CD4-positive, alpha-beta T cell treated with Interleukin-4 for 4 hours (primary cell): ENCODE measurements at regions not wholly inside any gene's neighbourhood (a gene's known extent, or its start where the extent isn't known, plus 50 kb on each side); places are given as distances from the start of the nearest gene placed in this dataset.
"Not testable (repeated sequence)": the region's sequence is repeated elsewhere in the genome, so short reads cannot be mapped to it uniquely, and the experiment has no call there.

Experiments used
- DNase-seq: peaks from one replicate; pipeline ENCODE4 v3.0.0-alpha.2; 2020

GRCh38 chr18:23311351-23312121 is 141.6 kb upstream of the RIOK3 start:
- DNase-seq: no peak

- DNase-seq: no peak
Observed at GRCh38 chr18:23313379-23313778, 139.7 kb upstream of the RIOK3 start.

- DNase-seq: no peak
Observed at GRCh38 chr18:23314672-23315071, 138.4 kb upstream of the RIOK3 start.

- no peak for DNase-seq
Observed at GRCh38 chr18:23316316-23316715, 136.8 kb upstream of the RIOK3 start.

- DNase-seq: no peak
Observed at GRCh38 chr18:23316988-23317387, 136.1 kb upstream of the RIOK3 start.

GRCh38 chr18:23317975-23318675 is 135.0 kb upstream of the RIOK3 start:
- no peak for DNase-seq

GRCh38 chr18:23320709-23321236 is 132.3 kb upstream of the RIOK3 start:
- no peak for DNase-seq

- no peak for DNase-seq
Observed at GRCh38 chr18:23321996-23322395, 131.1 kb upstream of the RIOK3 start.

GRCh38 chr18:23324056-23324811 is 128.9 kb upstream of the RIOK3 start:
- no peak for DNase-seq

- no peak for DNase-seq
Observed at GRCh38 chr18:23324861-23325260, 128.2 kb upstream of the RIOK3 start.

GRCh38 chr18:23329671-23330070 is 123.4 kb upstream of the RIOK3 start:
- not testable (repeated sequence) for DNase-seq

- no peak for DNase-seq
Observed at GRCh38 chr18:23330423-23330822, 122.7 kb upstream of the RIOK3 start.

- no peak for DNase-seq
Observed at GRCh38 chr18:23331091-23331920, 121.8 kb upstream of the RIOK3 start.

GRCh38 chr18:23332356-23332755 is 120.7 kb upstream of the RIOK3 start:
- no peak for DNase-seq

GRCh38 chr18:23333827-23334226 is 119.3 kb upstream of the RIOK3 start:
- no peak for DNase-seq

GRCh38 chr18:23334569-23334968 is 118.5 kb upstream of the RIOK3 start:
- no peak for DNase-seq

GRCh38 chr18:23336101-23336500 is 117.0 kb upstream of the RIOK3 start:
- no peak for DNase-seq

- DNase-seq: no peak
Observed at GRCh38 chr18:23337599-23338444, 115.3 kb upstream of the RIOK3 start.

- DNase-seq: no peak
Observed at GRCh38 chr18:23340661-23341060, 112.4 kb upstream of the RIOK3 start.

GRCh38 chr18:23341383-23341782 is 111.7 kb upstream of the RIOK3 start:
- DNase-seq: no peak

GRCh38 chr18:23341983-23342382 is 111.1 kb upstream of the RIOK3 start:
- DNase-seq: no peak

- DNase-seq: no peak
Observed at GRCh38 chr18:23342506-23342905, 110.6 kb upstream of the RIOK3 start.
